OCI-LY7 (cell line): ENCODE measurements at regions not wholly inside any gene's neighbourhood (a gene's known extent, or its start where the extent isn't known, plus 50 kb on each side); places are given as distances from the start of the nearest gene placed in this dataset.

Experiments used
- BruUV-seq: library from RNA; stranded (reverse); fragments of 400-500 nt; replicated peaks from 2 replicates; lab custom pipeline; 2021; lab: Mats Ljungman, UMichigan
- CTCF ChIA-PET: fragments of 300-600 bp; sonication (Branson Sonifier 250); formaldehyde crosslinking; loops from one replicate; lab custom pipeline; 2022; ENCODE audit warnings: antibody characterized with exemption; ENCODE audit not compliant: unreplicated experiment; lab: Charles Lee
- POLR2A ChIA-PET: fragments of 300-600 bp; sonication (Branson Sonifier 250); formaldehyde crosslinking; loops from one replicate; lab custom pipeline; 2022; ENCODE audit warnings: antibody characterized with exemption; lab: Charles Lee
- DNase-seq: peaks from one replicate; pipeline ENCODE4 v3.0.0-alpha.2; 2015; ENCODE audit warnings: low spot score
- H2AFZ ChIP-seq: fragments of 200-600 bp; sonication (generic), shearing (Covaris generic); 2 replicates; pipeline ENCODE4 v1.6.1; 2014; ENCODE audit warnings: mild to moderate bottlenecking, antibody characterized with exemption, low read length, moderate library complexity
- H3K27ac ChIP-seq: fragments of 200-600 bp; sonication (generic); 2 replicates; pipeline ENCODE4 v1.5.1; 2014; ENCODE audit warnings: mixed run types, low read depth, mild to moderate bottlenecking, moderate library complexity, low read length, inconsistent platforms; ENCODE audit not compliant: poor library complexity, severe bottlenecking
- H3K36me3 ChIP-seq: fragments of 200-600 bp; sonication (generic); 2 replicates; pipeline ENCODE4 v1.6.1; 2014; ENCODE audit warnings: mild to moderate bottlenecking, antibody characterized with exemption, low read length, moderate library complexity, mixed read lengths; ENCODE audit not compliant: insufficient read depth
- H3K4me1 ChIP-seq: fragments of 200-600 bp; sonication (generic); 2 replicates; pipeline ENCODE4 v1.5.1; 2014; ENCODE audit warnings: mild to moderate bottlenecking, low read length; ENCODE audit not compliant: insufficient read depth, poor library complexity, severe bottlenecking
- H3K4me2 ChIP-seq: fragments of 200-600 bp; sonication (generic); 2 replicates; pipeline ENCODE4 v1.6.1; 2014; ENCODE audit warnings: mild to moderate bottlenecking, low read length
- H3K4me3 ChIP-seq: fragments of 200-600 bp; sonication (generic); 2 replicates; pipeline ENCODE4 v1.5.1; 2014; ENCODE audit warnings: mild to moderate bottlenecking, low read depth, low read length; ENCODE audit not compliant: poor library complexity, severe bottlenecking
- H3K79me2 ChIP-seq: fragments of 200-600 bp; sonication (generic); 2 replicates; pipeline ENCODE4 v1.6.1; 2016; ENCODE audit warnings: low read depth, mild to moderate bottlenecking, low read length, moderate library complexity, mixed read lengths; ENCODE audit not compliant: insufficient read depth
- H3K9me2 ChIP-seq: fragments of 200-600 bp; sonication (generic); 2 replicates; pipeline ENCODE4 v1.6.1; 2016; ENCODE audit warnings: mild to moderate bottlenecking, low read length, mixed read lengths; ENCODE audit not compliant: insufficient read depth
- H3K9me3 ChIP-seq: fragments of 200-600 bp; sonication (generic); 2 replicates; pipeline ENCODE4 v1.6.1; 2014; ENCODE audit warnings: mild to moderate bottlenecking, mixed run types, low read length, mixed read lengths
- H4K20me1 ChIP-seq: fragments of 200-600 bp; sonication (generic); 2 replicates; pipeline ENCODE4 v1.6.1; 2014; ENCODE audit warnings: mild to moderate bottlenecking, antibody characterized with exemption, low read length, moderate library complexity, mixed read lengths; ENCODE audit not compliant: insufficient read depth
- EZH2phosphoT487 ChIP-seq: fragments of 200-600 bp; sonication (generic); IDR thresholded peaks from 2 replicates; pipeline ENCODE4 v1.6.1; 2018; ENCODE audit warnings: low read depth, borderline replicate concordance, mild to moderate bottlenecking, mixed run types, antibody characterized with exemption, low read length, moderate library complexity, mixed read lengths
- intact Hi-C: fragments of 100-400 bp; cut with micrococcal nuclease; formaldehyde crosslinking; loops from one replicate; pipeline ENCODE4 v1.10.0; 2022; ENCODE audit not compliant: unreplicated experiment
- TF ChIP-seq, protein P1 (sequence below): fragments of 200-600 bp; sonication (generic); conservative IDR thresholded peaks from 2 replicates; pipeline ENCODE4 v1.5.1; 2014; ENCODE audit warnings: mild to moderate bottlenecking, antibody characterized with exemption, low read length, moderate library complexity, mixed read lengths

DNA sequence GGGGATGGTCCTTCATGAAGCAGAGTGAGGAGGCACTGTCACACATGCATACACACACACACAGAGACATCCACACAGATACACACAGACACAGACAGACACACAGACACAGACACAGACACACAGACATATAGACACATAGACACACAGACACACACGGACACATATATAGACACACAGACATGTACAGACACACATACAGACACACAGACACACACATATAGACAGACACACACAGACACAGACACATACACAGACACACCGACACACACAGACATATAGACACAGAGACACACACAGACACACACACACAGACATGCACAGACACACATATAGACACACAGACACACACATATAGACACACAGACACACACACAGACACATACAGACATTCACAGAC lies 173.9 kb downstream of the URI1 start:
- Histone ChIP-seq H3K4me2 (no peak overlapping the region), H3K27ac (no peak overlapping the region), H3K9me3 (no peaks in the 10 kb centered on the region), H4K20me1 (no peaks in the 10 kb centered on the region), H3K9me2 (no peaks in the 10 kb centered on the region), H3K4me1 (no peaks in the 10 kb centered on the region), H3K36me3 (no peaks in the 10 kb centered on the region), H3K4me3 (no peak overlapping the region), H3K79me2 (no peaks in the 10 kb centered on the region), H2AFZ (no peak overlapping the region)
- CTCF ChIA-PET = no interaction called here
- POLR2A ChIA-PET = no interaction called here
- intact Hi-C loops = no loop called here
- TF ChIP-seq, protein P1, sequence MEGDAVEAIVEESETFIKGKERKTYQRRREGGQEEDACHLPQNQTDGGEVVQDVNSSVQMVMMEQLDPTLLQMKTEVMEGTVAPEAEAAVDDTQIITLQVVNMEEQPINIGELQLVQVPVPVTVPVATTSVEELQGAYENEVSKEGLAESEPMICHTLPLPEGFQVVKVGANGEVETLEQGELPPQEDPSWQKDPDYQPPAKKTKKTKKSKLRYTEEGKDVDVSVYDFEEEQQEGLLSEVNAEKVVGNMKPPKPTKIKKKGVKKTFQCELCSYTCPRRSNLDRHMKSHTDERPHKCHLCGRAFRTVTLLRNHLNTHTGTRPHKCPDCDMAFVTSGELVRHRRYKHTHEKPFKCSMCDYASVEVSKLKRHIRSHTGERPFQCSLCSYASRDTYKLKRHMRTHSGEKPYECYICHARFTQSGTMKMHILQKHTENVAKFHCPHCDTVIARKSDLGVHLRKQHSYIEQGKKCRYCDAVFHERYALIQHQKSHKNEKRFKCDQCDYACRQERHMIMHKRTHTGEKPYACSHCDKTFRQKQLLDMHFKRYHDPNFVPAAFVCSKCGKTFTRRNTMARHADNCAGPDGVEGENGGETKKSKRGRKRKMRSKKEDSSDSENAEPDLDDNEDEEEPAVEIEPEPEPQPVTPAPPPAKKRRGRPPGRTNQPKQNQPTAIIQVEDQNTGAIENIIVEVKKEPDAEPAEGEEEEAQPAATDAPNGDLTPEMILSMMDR = no peak
- TF ChIP-seq EZH2phosphoT487 = no peak
- no peak for DNase-seq
- no TSS peak for BruUV-seq

DNA sequence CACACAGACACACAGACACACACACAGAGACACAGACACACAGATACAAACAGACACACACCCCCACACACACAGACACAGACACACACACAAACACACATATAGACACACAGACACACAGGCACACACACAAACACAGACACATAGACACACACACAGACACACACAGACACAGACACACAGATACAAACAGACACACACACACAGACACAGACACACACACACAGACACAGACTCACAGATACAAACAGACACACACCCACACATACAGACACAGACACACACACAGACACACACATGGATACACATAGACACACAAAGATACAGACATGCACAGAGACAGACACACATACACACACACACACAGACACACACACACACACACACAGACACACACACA lies 174.5 kb downstream of the URI1 start:
- CTCF ChIA-PET = no interaction called here
- H2AFZ ChIP-seq = no peak overlapping the region
- H3K36me3 ChIP-seq = no peaks in the 10 kb centered on the region
- intact Hi-C loops = no loop called here
- no peaks in the 10 kb centered on the region for H4K20me1 ChIP-seq
- H3K9me2 ChIP-seq = no peaks in the 10 kb centered on the region
- POLR2A ChIA-PET = no interaction called here
- no peak for TF ChIP-seq EZH2phosphoT487
- TF ChIP-seq, protein P1 = no peak
- no peak for DNase-seq
- H3K9me3 ChIP-seq = no peaks in the 10 kb centered on the region
- no peak overlapping the region for H3K4me2 ChIP-seq
- no peak overlapping the region for H3K4me3 ChIP-seq
- no peak overlapping the region for H3K27ac ChIP-seq
- no TSS peak for BruUV-seq
- H3K4me1 ChIP-seq = no peaks in the 10 kb centered on the region
- H3K79me2 ChIP-seq = no peaks in the 10 kb centered on the region

DNA sequence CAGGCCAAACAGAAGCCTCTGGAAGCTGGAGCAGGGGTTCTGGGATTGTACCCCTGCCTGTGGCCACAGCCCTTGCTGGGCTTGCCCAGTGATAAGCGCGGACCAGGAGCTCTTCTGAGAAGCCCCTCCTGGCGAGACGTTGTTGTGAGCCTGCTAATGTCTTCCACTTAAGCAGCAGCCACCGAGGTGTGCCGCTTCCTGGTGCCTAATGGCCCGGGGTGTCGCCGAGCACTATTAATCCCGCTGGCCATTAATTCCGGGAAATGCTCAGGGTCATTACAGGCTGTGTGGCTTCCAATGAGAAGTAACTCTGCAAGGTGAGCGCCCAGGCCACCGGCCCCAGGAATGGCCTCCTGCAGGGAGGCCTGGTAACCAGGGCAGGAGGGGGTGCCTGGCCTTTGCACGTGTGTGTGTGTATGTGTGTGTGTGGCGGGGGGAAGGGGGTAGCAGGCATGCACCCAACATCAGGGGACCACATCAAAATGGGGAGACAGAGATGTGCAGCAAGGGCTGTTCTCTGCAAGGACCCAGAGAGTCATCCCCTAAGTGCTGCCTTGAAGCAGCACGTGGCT lies 175.0 kb downstream of the URI1 start:
- Histone ChIP-seq H3K79me2 (no peaks in the 10 kb centered on the region), H3K9me2 (no peaks in the 10 kb centered on the region), H3K4me3 (no peak overlapping the region), H3K4me1 (no peaks in the 10 kb centered on the region), H3K36me3 (no peaks in the 10 kb centered on the region), H4K20me1 (no peaks in the 10 kb centered on the region), H3K27ac (no peak overlapping the region), H3K9me3 (no peaks in the 10 kb centered on the region), H3K4me2 (no peak overlapping the region), H2AFZ (no peak overlapping the region)
- ChIA-PET POLR2A (no interaction called here), CTCF (no interaction called here)
- intact Hi-C loops = no loop called here
- no peak for DNase-seq
- BruUV-seq = no TSS peak
- no peak for TF ChIP-seq EZH2phosphoT487
- TF ChIP-seq, protein P1 = no peak
